GM12878 (cell line): ENCODE measurements at regions not wholly inside any gene's neighbourhood (a gene's known extent, or its start where the extent isn't known, plus 50 kb on each side); places are given as distances from the start of the nearest gene placed in this dataset.

ENCODE experiments used
- BACH1 ChIP-seq: fragments of 450-650 bp; IDR thresholded peaks from 2 replicates; pipeline ENCODE4 v1.6.1; 2017; ENCODE audit warnings: mild to moderate bottlenecking, borderline replicate concordance
- CBFB ChIP-seq: IDR thresholded peaks from 2 replicates; pipeline ENCODE4 v1.6.1; 2016; ENCODE audit warnings: antibody characterized with exemption, low read depth
- EP300 ChIP-seq, 2 experiments: fragments of 150-350 bp in 1 of 2; IDR thresholded peaks; 2 replicates each; pipeline ENCODE4 v1.6.1; 2011 to 2012; ENCODE audit warnings: low read depth in 2 of 2, low read length in 2 of 2, borderline replicate concordance in 1 of 2, improper control_type of control experiment in 1 of 2, inconsistent platforms in 1 of 2; ENCODE audit not compliant: control insufficient read depth in 1 of 2
- EZH2 ChIP-seq: IDR thresholded peaks from 2 replicates; pipeline ENCODE4 v1.6.1; 2012; ENCODE audit warnings: low read depth, mild to moderate bottlenecking, control low read depth, inconsistent platforms, low read length, borderline replicate concordance; ENCODE audit not compliant: control insufficient read depth
- JUNB ChIP-seq: IDR thresholded peaks from 2 replicates; pipeline ENCODE4 v1.6.1; 2016; ENCODE audit warnings: antibody characterized with exemption, mild to moderate bottlenecking
- MEF2B ChIP-seq: fragments of 450-650 bp; IDR thresholded peaks from 2 replicates; pipeline ENCODE4 v1.6.1; 2018; ENCODE audit warnings: mild to moderate bottlenecking, moderate library complexity; ENCODE audit not compliant: partially characterized antibody, poor library complexity, severe bottlenecking
- POLR2A ChIP-seq: IDR thresholded peaks from 2 replicates; pipeline ENCODE4 v1.6.1; 2011; ENCODE audit warnings: low read depth, mild to moderate bottlenecking, low read length
- POLR2AphosphoS2 ChIP-seq: IDR thresholded peaks from 2 replicates; pipeline ENCODE4 v1.6.1; 2011; ENCODE audit warnings: low read depth, mild to moderate bottlenecking, low read length, improper control_type of control experiment, moderate library complexity
- POLR2AphosphoS5 ChIP-seq: IDR thresholded peaks from 2 replicates; pipeline ENCODE4 v1.6.1; 2011; ENCODE audit warnings: mild to moderate bottlenecking, low read length, inconsistent platforms
- RCOR1 ChIP-seq: conservative IDR thresholded peaks from 2 replicates; pipeline ENCODE4 v1.6.1; 2012; ENCODE audit warnings: low read depth, low read length, improper control_type of control experiment
- ZBED1 ChIP-seq: IDR thresholded peaks from 2 replicates; pipeline ENCODE4 v1.6.1; 2016; ENCODE audit warnings: borderline replicate concordance
- ZNF384 ChIP-seq: IDR thresholded peaks from 2 replicates; pipeline ENCODE4 v1.6.1; 2012; ENCODE audit warnings: low read depth, mild to moderate bottlenecking, low read length, improper control_type of control experiment, borderline replicate concordance
- TF ChIP-seq, protein P1 (sequence below), 3 experiments: IDR thresholded peaks in 2 of 3; conservative IDR thresholded peaks in 1 of 3; 2 replicates each; pipeline ENCODE4 v1.5.1; 2011; ENCODE audit warnings: low read depth in 3 of 3, low read length in 3 of 3, mild to moderate bottlenecking in 3 of 3, control low read depth in 2 of 3, moderate library complexity in 2 of 3, inconsistent platforms in 1 of 3, mixed read lengths in 1 of 3; ENCODE audit not compliant: control insufficient read depth in 2 of 3, insufficient read depth in 1 of 3; ENCODE audit errors: extremely low read depth in 1 of 3

DNA sequence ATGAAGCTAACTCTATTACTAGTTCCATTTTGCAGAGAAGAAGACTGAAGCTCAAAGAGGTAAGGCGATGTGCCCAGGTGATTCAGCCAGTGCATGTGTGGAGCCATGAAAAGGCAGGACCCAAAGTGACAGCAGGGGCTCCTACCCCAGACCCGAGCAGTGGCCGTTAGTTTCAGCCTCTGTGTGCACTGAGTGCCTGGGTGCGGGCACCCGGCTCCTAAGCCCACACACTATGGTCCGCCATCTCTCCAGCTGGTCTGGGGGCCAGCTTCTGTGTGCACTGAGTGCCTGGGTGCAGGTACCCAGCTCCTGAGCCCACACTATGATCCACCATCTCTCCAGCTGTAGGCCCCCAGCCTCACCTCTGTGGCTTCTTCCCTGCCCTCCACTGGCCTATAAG lies 123.5 kb upstream of the CST7 start:
- TF ChIP-seq EZH2: no peak
- TF ChIP-seq, protein P1, sequence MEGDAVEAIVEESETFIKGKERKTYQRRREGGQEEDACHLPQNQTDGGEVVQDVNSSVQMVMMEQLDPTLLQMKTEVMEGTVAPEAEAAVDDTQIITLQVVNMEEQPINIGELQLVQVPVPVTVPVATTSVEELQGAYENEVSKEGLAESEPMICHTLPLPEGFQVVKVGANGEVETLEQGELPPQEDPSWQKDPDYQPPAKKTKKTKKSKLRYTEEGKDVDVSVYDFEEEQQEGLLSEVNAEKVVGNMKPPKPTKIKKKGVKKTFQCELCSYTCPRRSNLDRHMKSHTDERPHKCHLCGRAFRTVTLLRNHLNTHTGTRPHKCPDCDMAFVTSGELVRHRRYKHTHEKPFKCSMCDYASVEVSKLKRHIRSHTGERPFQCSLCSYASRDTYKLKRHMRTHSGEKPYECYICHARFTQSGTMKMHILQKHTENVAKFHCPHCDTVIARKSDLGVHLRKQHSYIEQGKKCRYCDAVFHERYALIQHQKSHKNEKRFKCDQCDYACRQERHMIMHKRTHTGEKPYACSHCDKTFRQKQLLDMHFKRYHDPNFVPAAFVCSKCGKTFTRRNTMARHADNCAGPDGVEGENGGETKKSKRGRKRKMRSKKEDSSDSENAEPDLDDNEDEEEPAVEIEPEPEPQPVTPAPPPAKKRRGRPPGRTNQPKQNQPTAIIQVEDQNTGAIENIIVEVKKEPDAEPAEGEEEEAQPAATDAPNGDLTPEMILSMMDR (IDR thresholded peaks at IDR 0.05 in 2 of 3, conservative IDR thresholded peaks at IDR 0.05 in 1 of 3; ENCODE audit: control insufficient read depth in 2 of 3, extremely low read depth in 1 of 3, insufficient read depth in 1 of 3, low read depth in 3 of 3, low read length in 3 of 3): no peak
- no peak for TF ChIP-seq EP300 (IDR thresholded peaks at IDR 0.05; ENCODE audit: borderline replicate concordance in 1 of 2, control insufficient read depth in 1 of 2, low read depth in 2 of 2, low read length in 2 of 2)
- TF ChIP-seq POLR2AphosphoS2: no peak
- TF ChIP-seq JUNB: no peak
- no peak for TF ChIP-seq POLR2AphosphoS5
- no peak for TF ChIP-seq ZBED1
- TF ChIP-seq CBFB: no peak
- TF ChIP-seq ZNF384: no peak
- TF ChIP-seq MEF2B: no peak
- TF ChIP-seq RCOR1: no peak
- TF ChIP-seq BACH1: no peak
- no peak for TF ChIP-seq POLR2A
